ENCODE measurements at regions not wholly inside any gene's neighbourhood (a gene's known extent, or its start where the extent isn't known, plus 50 kb on each side); places are given as distances from the start of the nearest gene placed in this dataset.

GRCh38 chr18:24685254-24685959, 225.0 kb downstream of the HRH4 start:
- DNase-seq (ENCODE audit: low read depth), result no peak
- no peak overlapping the region for H3K4me3 ChIP-seq (ENCODE audit: control insufficient read depth, low read depth, low read length)
- no peak for TF ChIP-seq CTCF (conservative IDR thresholded peaks at IDR 0.05; ENCODE audit: control insufficient read depth, insufficient read depth, low read depth, low read length)

DNA sequence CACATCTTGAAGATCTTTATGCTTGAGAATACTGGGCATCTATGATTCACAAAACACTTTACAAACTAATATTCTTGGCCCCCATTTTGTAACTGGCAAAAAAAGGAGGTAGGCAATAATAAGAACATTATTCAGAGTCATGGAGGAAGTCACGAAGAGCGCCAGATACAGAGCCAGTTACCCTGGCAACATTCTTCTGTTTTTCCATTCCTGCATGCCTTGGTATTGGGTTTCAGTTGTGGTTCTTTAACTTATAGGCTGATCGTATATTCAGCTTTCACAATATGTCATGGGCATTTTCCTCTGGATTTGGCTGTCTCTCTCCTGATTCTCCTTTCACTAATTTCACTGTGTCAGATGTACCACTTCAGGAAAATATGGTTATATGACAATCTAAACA, 234.7 kb downstream of the HRH4 start:
- DNase-seq (ENCODE audit: low read depth), result no peak
- H3K4me3 ChIP-seq (ENCODE audit: control insufficient read depth, low read depth, low read length), result no peak overlapping the region
- no peak for TF ChIP-seq CTCF (conservative IDR thresholded peaks at IDR 0.05; ENCODE audit: control insufficient read depth, insufficient read depth, low read depth, low read length)

DNA sequence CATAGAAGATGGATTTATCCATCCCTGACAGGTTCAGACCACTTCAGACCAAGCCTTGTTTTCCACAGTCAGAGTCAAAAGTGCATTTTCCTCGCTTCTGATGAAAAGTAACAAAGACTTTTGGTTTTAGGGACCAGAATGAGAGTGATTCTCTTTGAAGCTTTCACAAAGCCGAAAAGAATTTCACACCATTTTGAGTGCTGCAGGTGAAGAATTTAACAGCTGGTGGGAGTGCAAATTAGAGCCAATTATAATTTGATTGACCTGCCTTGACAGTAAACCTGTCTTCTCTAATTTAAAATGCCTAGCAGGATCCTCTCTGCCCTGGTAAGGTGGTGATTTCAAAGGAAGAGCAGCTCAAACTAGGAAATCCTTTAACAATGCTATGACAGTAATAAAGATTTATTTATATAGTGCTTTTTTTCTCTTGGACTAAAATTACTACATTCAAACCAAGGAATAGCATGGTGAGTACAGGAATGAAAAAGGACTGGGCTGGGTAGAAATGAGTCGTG, 241.6 kb downstream of the HRH4 start:
- H3K4me3 ChIP-seq (ENCODE audit: control insufficient read depth, low read depth, low read length), result no peak overlapping the region
- no peak for TF ChIP-seq CTCF (conservative IDR thresholded peaks at IDR 0.05; ENCODE audit: control insufficient read depth, insufficient read depth, low read depth, low read length)
- no peak for DNase-seq (ENCODE audit: low read depth)

DNA sequence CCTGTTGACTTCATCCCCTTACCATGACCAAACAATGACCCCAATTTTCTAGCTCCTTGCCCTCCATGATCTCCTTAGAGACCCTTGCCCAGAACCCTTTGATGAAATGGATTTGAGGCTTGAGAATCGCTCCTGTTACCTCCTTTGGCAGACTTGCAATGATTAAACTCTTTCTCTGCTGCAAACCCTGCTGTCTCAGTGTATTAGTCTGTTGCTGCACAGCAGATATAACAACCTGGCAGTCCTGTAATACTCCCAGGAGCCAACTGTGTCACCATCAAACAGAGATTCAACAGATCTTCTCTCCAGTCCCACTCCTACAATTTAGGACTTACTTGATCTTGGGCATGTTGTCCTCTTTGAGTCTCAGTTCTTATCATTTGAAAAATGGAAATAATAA, 242.9 kb downstream of the HRH4 start:
- no peak for TF ChIP-seq CTCF (conservative IDR thresholded peaks at IDR 0.05; ENCODE audit: control insufficient read depth, insufficient read depth, low read depth, low read length)
- H3K4me3 ChIP-seq (ENCODE audit: control insufficient read depth, low read depth, low read length), result no peak overlapping the region
- no peak for DNase-seq (ENCODE audit: low read depth)

DNA sequence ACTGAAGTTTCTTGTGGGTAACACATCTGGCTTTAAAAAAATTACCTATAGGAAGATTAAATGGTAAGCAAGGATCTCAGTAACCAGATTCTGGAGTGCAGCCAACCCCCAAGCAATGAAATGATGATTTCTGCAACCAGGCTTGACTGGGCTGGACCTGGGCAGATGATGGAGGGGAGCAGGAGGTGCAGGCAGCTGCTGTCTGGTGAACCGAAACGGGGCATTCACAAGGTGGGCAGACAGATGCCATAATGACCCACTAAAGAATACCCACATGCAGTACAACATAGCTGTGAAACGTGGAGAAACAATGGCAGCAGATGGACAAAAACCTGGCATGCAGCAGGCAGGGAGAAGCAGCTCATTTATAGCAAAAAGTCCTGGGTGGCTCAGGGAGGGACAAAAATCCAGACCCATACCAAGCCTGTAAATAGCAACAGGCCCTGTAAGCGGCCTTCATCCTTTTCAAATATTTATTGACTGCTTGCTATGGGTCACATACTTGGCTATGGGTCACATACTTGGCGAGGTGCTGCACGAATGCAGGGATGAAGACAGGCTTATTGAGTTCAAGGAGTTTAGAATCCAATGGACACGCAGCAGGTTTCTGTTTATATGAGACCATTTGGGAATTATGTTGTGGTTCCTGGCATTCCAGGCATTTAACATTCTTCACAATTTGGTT, 244.7 kb downstream of the HRH4 start:
- TF ChIP-seq CTCF (conservative IDR thresholded peaks at IDR 0.05; ENCODE audit: control insufficient read depth, insufficient read depth, low read depth, low read length), result no peak
- DNase-seq (ENCODE audit: low read depth), result peak; percentile 10
- no peak overlapping the region for H3K4me3 ChIP-seq (ENCODE audit: control insufficient read depth, low read depth, low read length)

DNA sequence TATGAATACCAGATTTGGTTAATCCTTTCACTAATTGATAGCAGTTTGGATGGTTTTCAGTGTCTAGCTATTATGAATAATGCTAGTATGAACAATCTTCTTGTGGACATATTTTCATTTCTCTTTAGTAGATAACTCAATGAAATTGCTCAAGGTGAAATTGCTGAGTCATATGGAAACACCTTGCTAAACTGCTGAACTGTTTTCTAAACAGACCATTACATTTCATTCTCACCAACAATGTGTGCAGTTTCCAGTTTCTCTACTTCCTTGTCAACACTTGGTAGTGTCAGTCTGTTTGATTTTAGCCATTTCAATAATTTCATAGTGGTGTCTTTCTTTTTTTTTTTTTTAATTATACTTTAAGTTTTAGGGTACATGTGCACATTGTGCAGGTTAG, 250.0 kb downstream of the HRH4 start:
- TF ChIP-seq CTCF (conservative IDR thresholded peaks at IDR 0.05; ENCODE audit: control insufficient read depth, insufficient read depth, low read depth, low read length), result no peak
- H3K4me3 ChIP-seq (ENCODE audit: control insufficient read depth, low read depth, low read length), result no peak overlapping the region
- no peak for DNase-seq (ENCODE audit: low read depth)

Measured in fibroblast of mammary gland (primary cell).